Type B pancreatic cell (in vitro differentiated cells): ENCODE measurements at regions not wholly inside any gene's neighbourhood (a gene's known extent, or its start where the extent isn't known, plus 50 kb on each side); places are given as distances from the start of the nearest gene placed in this dataset.

Experiments
- DNase-seq: peaks from one replicate; pipeline ENCODE4 v3.0.0; 2021; ENCODE audit warnings: mixed read lengths; ENCODE audit not compliant: unreplicated experiment; ENCODE audit errors: extremely low spot score
- H3K27ac Mint-ChIP-seq: 2 replicates; pipeline ENCODE4 v1.8.0; 2021; ENCODE audit warnings: mild to moderate bottlenecking, mixed read lengths
- H3K27me3 Mint-ChIP-seq: 2 replicates; pipeline ENCODE4 v1.8.0; 2021; ENCODE audit warnings: mixed read lengths
- H3K36me3 Mint-ChIP-seq: 2 replicates; pipeline ENCODE4 v1.8.0; 2021; ENCODE audit warnings: mixed read lengths
- H3K4me1 Mint-ChIP-seq: one replicate; pipeline ENCODE4 v1.8.0; 2021; ENCODE audit warnings: mixed read lengths; ENCODE audit not compliant: unreplicated experiment
- H3K4me3 Mint-ChIP-seq: 2 replicates; pipeline ENCODE4 v1.8.0; 2021; ENCODE audit warnings: mild to moderate bottlenecking, mixed read lengths
- H3K9me3 Mint-ChIP-seq: 2 replicates; pipeline ENCODE4 v1.8.0; 2021; ENCODE audit warnings: mixed read lengths
- CTCF ChIP-seq: fragments of 200-600 bp; sonication (generic); conservative IDR thresholded peaks from 2 replicates; pipeline ENCODE4 v1.5.0; 2021; ENCODE audit warnings: antibody characterized with exemption, mild to moderate bottlenecking

- no peak for DNase-seq
- Mint-ChIP-seq H3K9me3 (no peaks in the 10 kb centered on the region), H3K27ac (no peak overlapping the region), H3K4me3 (no peak overlapping the region), H3K4me1 (no peaks in the 10 kb centered on the region), H3K27me3 (peaks cover 56% of the 10 kb centered on the region), H3K36me3 (no peaks in the 10 kb centered on the region)
- no peak for TF ChIP-seq CTCF
These were observed 81.7 kb upstream of the CPLX2 start for GRCh38 chr5:175789670-175790069.

GRCh38 chr5:175790796-175791195, 80.6 kb upstream of the CPLX2 start:
- no peak for DNase-seq
- no peaks in the 10 kb centered on the region for H3K9me3 Mint-ChIP-seq
- peaks cover 62% of the 10 kb centered on the region for H3K27me3 Mint-ChIP-seq
- no peak for TF ChIP-seq CTCF
- H3K36me3 Mint-ChIP-seq = no peaks in the 10 kb centered on the region
- H3K27ac Mint-ChIP-seq = no peak overlapping the region
- no peaks in the 10 kb centered on the region for H3K4me1 Mint-ChIP-seq
- no peak overlapping the region for H3K4me3 Mint-ChIP-seq

- Mint-ChIP-seq H3K27ac (no peak overlapping the region), H3K9me3 (no peaks in the 10 kb centered on the region), H3K27me3 (peaks cover 64% of the 10 kb centered on the region), H3K4me1 (peaks cover 6% of the 10 kb centered on the region), H3K36me3 (no peaks in the 10 kb centered on the region), H3K4me3 (peak overlapping the region; percentile 26)
- TF ChIP-seq CTCF = no peak
- no peak for DNase-seq
These were observed 75.4 kb upstream of the CPLX2 start for GRCh38 chr5:175795959-175796358.

GRCh38 chr5:175796536-175797499, 74.6 kb upstream of the CPLX2 start:
- DNase-seq = peak; percentile 95
- Mint-ChIP-seq H3K9me3 (no peaks in the 10 kb centered on the region), H3K36me3 (no peaks in the 10 kb centered on the region), H3K4me3 (peak overlapping the region; percentile 81), H3K27ac (no peak overlapping the region), H3K27me3 (peaks cover 67% of the 10 kb centered on the region), H3K4me1 (peaks cover 6% of the 10 kb centered on the region)
- TF ChIP-seq CTCF = peak; percentile 23

- Mint-ChIP-seq H3K4me1 (peaks cover 6% of the 10 kb centered on the region), H3K9me3 (no peaks in the 10 kb centered on the region), H3K4me3 (peak overlapping the region; percentile 81), H3K36me3 (no peaks in the 10 kb centered on the region), H3K27ac (no peak overlapping the region), H3K27me3 (peaks cover 67% of the 10 kb centered on the region)
- TF ChIP-seq CTCF = no peak
- no peak for DNase-seq
These were observed 73.8 kb upstream of the CPLX2 start for GRCh38 chr5:175797521-175798038.
